Neuronal stem cell (in vitro differentiated cells): ENCODE measurements at regions not wholly inside any gene's neighbourhood (a gene's known extent, or its start where the extent isn't known, plus 50 kb on each side); places are given as distances from the start of the nearest gene placed in this dataset.

Experiments used
- DNase-seq: peaks from one replicate; pipeline ENCODE4 v3.0.0-alpha.2; 2013; ENCODE audit warnings: low spot score
- H2AFZ ChIP-seq: one replicate; pipeline ENCODE4 v1.6.1; 2013; ENCODE audit warnings: mild to moderate bottlenecking, low read length, inconsistent platforms
- H2AK5ac ChIP-seq: 2 replicates; pipeline ENCODE4 v1.6.1; 2013; ENCODE audit warnings: low read depth, mild to moderate bottlenecking, inconsistent platforms, low read length, moderate library complexity, mixed read lengths
- H2BK120ac ChIP-seq: 2 replicates; pipeline ENCODE4 v1.6.1; 2013; ENCODE audit warnings: low read depth, mild to moderate bottlenecking, inconsistent platforms, low read length, moderate library complexity, mixed read lengths
- H2BK12ac ChIP-seq: one replicate; pipeline ENCODE4 v1.6.1; 2013; ENCODE audit warnings: low read length, inconsistent platforms
- H2BK15ac ChIP-seq: 2 replicates; pipeline ENCODE4 v1.6.1; 2013; ENCODE audit warnings: mild to moderate bottlenecking, low read length, inconsistent platforms, mixed read lengths
- H2BK5ac ChIP-seq: one replicate; pipeline ENCODE4 v1.6.1; 2013; ENCODE audit warnings: inconsistent platforms, mild to moderate bottlenecking, low read length, moderate library complexity
- H3K14ac ChIP-seq: one replicate; pipeline ENCODE4 v1.6.1; 2013; ENCODE audit warnings: low read length, inconsistent platforms
- H3K18ac ChIP-seq: 2 replicates; pipeline ENCODE4 v1.6.1; 2013; ENCODE audit warnings: low read length, inconsistent platforms
- H3K23ac ChIP-seq: 2 replicates; pipeline ENCODE4 v1.6.1; 2013; ENCODE audit warnings: low read depth, mild to moderate bottlenecking, mixed read lengths, low read length, inconsistent platforms; ENCODE audit not compliant: poor library complexity
- H3K27ac ChIP-seq: replicated peaks from 3 replicates; pipeline ENCODE4 v1.5.1; 2013; ENCODE audit warnings: low read length, inconsistent platforms
- H3K27me3 ChIP-seq, 3 experiments: 2 replicates each; pipeline ENCODE4 v1.6.1; 2013; ENCODE audit warnings: low read length in 3 of 3, mild to moderate bottlenecking in 2 of 3, inconsistent platforms in 1 of 3, low read depth in 1 of 3, mixed read lengths in 1 of 3, moderate library complexity in 1 of 3; ENCODE audit not compliant: control insufficient read depth in 3 of 3, insufficient read depth in 3 of 3
- H3K36me3 ChIP-seq, 2 donors: replicated peaks in 1 of 2; 2 replicates each; pipeline ENCODE4 v1.6.1; 2013; ENCODE audit warnings: low read length in 2 of 2; ENCODE audit not compliant: control insufficient read depth in 2 of 2, insufficient read depth in 2 of 2
- H3K4ac ChIP-seq: 2 replicates; pipeline ENCODE4 v1.6.1; 2013; ENCODE audit warnings: inconsistent platforms, mild to moderate bottlenecking, low read length, moderate library complexity
- H3K4me1 ChIP-seq, 2 donors: 1 replicate in 1 of 2; 2 replicates in 1 of 2; pipeline ENCODE4 v1.6.1; 2013; ENCODE audit warnings: low read length in 2 of 2, low read depth in 1 of 2; ENCODE audit not compliant: control insufficient read depth in 2 of 2, insufficient read depth in 1 of 2
- H3K4me2 ChIP-seq: one replicate; pipeline ENCODE4 v1.6.1; 2013; ENCODE audit warnings: mild to moderate bottlenecking, low read length, inconsistent platforms; ENCODE audit not compliant: insufficient read depth, poor library complexity, severe bottlenecking
- H3K4me3 ChIP-seq, 2 donors: 2 replicates each; pipeline ENCODE4 v1.5.1; 2013; ENCODE audit warnings: low read length in 2 of 2, mild to moderate bottlenecking in 2 of 2, inconsistent platforms in 1 of 2, moderate library complexity in 1 of 2
- H3K79me1 ChIP-seq: one replicate; pipeline ENCODE4 v1.6.1; 2013; ENCODE audit warnings: low read depth, mild to moderate bottlenecking, inconsistent platforms, low read length, moderate library complexity
- H3K9ac ChIP-seq: one replicate; pipeline ENCODE4 v1.6.1; 2013; ENCODE audit warnings: mild to moderate bottlenecking, low read depth, low read length, inconsistent platforms; ENCODE audit not compliant: poor library complexity
- H3K9me3 ChIP-seq, 2 donors: replicated peaks in 1 of 2; 2 replicates each; pipeline versions ENCODE3 to v1.6.1; 2013; ENCODE audit warnings: low read length in 2 of 2, mild to moderate bottlenecking in 2 of 2, inconsistent platforms in 1 of 2, low read depth in 1 of 2, mixed read lengths in 1 of 2, moderate library complexity in 1 of 2; ENCODE audit not compliant: control insufficient read depth in 2 of 2, insufficient read depth in 1 of 2
- H4K8ac ChIP-seq: one replicate; pipeline ENCODE4 v1.6.1; 2013; ENCODE audit warnings: low read depth, mild to moderate bottlenecking, inconsistent platforms, low read length, moderate library complexity
- H4K91ac ChIP-seq: one replicate; pipeline ENCODE4 v1.6.1; 2013; ENCODE audit warnings: low read length, low read depth, mild to moderate bottlenecking, inconsistent platforms; ENCODE audit not compliant: poor library complexity
- WGBS, 2 donors: extraction: QIAGEN DNeasy Blood & Tissue Kit; methylation state at CpG; one replicate each; pipeline ENCODE4 v1.1.7; 2013; ENCODE audit warnings: missing lambda C conversion rate in 2 of 2, mixed read lengths in 1 of 2; ENCODE audit not compliant: insufficient read length in 2 of 2, insufficient replicate concordance in 1 of 2; ENCODE audit errors: extremely low coverage in 2 of 2; 5-methylcytosine and 5-hydroxymethylcytosine counted together

DNA sequence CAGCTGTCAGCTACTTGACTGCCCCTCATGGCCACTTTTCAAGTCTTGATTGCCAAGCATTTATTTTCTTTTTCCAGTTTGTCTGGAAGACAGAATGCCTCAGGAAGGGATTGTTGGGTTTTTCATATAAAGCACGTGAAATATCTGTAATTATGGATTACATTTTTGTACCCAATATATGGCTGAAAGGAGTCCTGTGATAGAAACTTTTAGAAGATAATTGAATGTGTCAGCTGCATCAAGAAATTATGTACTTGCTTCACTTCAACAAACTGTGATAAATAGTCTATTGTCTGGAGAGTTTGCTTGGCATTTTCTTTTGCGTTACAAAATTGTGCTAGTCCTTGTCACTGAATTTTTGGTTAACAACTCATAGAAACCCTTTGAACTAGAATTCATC is 247.9 kb upstream of the SLCO3A1 start:
- H3K4me1 ChIP-seq, result no peaks in the 10 kb centered on the region
- no peak overlapping the region for H2BK120ac ChIP-seq
- no peak for DNase-seq
- H2AK5ac ChIP-seq, result no peak overlapping the region
- H2BK15ac ChIP-seq, result no peak overlapping the region
- no peak overlapping the region for H3K4ac ChIP-seq
- no peak overlapping the region for H3K4me3 ChIP-seq
- no peak overlapping the region for H3K18ac ChIP-seq
- H3K4me2 ChIP-seq, result no peak overlapping the region
- H2BK5ac ChIP-seq, result no peak overlapping the region
- H3K9me3 ChIP-seq, result no peaks in the 10 kb centered on the region
- no peaks in the 10 kb centered on the region for H3K36me3 ChIP-seq
- no peak overlapping the region for H3K27ac ChIP-seq
- no peak overlapping the region for H4K8ac ChIP-seq
- H3K23ac ChIP-seq, result no peak overlapping the region
- no peaks in the 10 kb centered on the region for H3K79me1 ChIP-seq
- H2AFZ ChIP-seq, result no peak overlapping the region
- H2BK12ac ChIP-seq, result no peak overlapping the region
- WGBS, 2 donors, result no CpG with 5 or more reads among the region's 2 CpGs
- no peak overlapping the region for H4K91ac ChIP-seq
- H3K27me3 ChIP-seq, result no peaks in the 10 kb centered on the region
- no peak overlapping the region for H3K9ac ChIP-seq
- no peak overlapping the region for H3K14ac ChIP-seq

DNA sequence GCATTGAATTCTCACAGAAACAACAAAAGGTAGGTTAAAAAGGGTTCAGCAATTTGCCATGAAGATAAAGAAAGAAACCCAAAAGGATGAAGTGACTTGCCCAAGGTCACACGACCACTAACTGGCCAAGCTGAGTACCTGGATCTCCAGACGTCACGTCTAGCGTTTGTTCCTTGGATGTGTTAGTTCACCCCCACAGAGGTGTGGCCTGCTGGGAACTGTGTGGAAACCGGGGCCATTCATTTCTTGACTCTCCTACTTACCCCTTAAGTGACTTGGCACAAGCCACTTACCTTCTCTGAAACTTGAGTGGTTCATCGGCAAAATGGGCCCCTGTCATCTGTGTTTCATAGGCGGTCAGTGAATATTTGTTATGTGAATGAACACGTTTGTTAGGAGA is 244.3 kb upstream of the SLCO3A1 start:
- Histone ChIP-seq H3K27me3 (no peaks in the 10 kb centered on the region), H3K9me3 (no peaks in the 10 kb centered on the region), H2BK12ac (no peak overlapping the region), H3K4me1 (peaks cover 0 to 4% of the 10 kb centered on the region in 2 donors), H4K8ac (no peak overlapping the region), H3K23ac (no peak overlapping the region), H4K91ac (no peak overlapping the region), H3K4ac (no peak overlapping the region), H3K18ac (no peak overlapping the region), H2BK120ac (no peak overlapping the region), H3K4me2 (no peak overlapping the region), H3K14ac (no peak overlapping the region), H3K4me3 (no peak overlapping the region), H2BK5ac (no peak overlapping the region), H3K36me3 (no peaks in the 10 kb centered on the region), H3K9ac (no peak overlapping the region), H2AK5ac (no peak overlapping the region), H2AFZ (no peak overlapping the region), H2BK15ac (no peak overlapping the region), H3K27ac (no peak overlapping the region), H3K79me1 (no peaks in the 10 kb centered on the region)
- no peak for DNase-seq
- no CpG with 5 or more reads among the region's 8 CpGs for WGBS, 2 donors

DNA sequence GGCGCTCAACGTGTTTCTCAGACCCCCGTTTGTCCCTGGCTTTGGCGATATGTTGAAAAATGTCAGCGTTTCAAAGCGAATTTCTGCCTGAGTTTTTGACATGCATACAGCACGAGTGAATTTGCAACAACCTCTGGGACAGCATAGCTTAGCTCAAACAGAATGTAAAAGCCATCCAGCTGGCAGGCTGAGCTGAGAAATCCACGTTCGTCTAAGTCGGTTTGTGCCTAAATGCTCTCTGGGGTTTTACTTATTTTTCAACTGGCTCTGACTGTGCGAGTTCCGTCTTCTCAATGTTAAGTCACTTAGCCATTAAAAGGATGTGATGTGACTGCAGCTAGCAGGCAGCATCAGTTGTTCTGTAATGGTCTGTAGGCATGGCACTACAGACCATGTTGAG is 243.5 kb upstream of the SLCO3A1 start:
- Histone ChIP-seq H3K4me3 (no peak overlapping the region), H2AK5ac (no peak overlapping the region), H4K8ac (no peak overlapping the region), H3K9ac (no peak overlapping the region), H2AFZ (no peak overlapping the region), H2BK12ac (no peak overlapping the region), H3K36me3 (no peaks in the 10 kb centered on the region), H3K4me2 (no peak overlapping the region), H3K14ac (no peak overlapping the region), H3K4me1 (peaks cover 0 to 5% of the 10 kb centered on the region in 2 donors), H3K27ac (no peak overlapping the region), H3K79me1 (no peaks in the 10 kb centered on the region), H3K27me3 (no peaks in the 10 kb centered on the region), H3K9me3 (no peaks in the 10 kb centered on the region), H3K23ac (no peak overlapping the region), H4K91ac (no peak overlapping the region), H2BK15ac (no peak overlapping the region), H3K4ac (no peak overlapping the region), H3K18ac (no peak overlapping the region), H2BK5ac (no peak overlapping the region), H2BK120ac (no peak overlapping the region)
- no CpG with 5 or more reads among the region's 12 CpGs for WGBS, 2 donors
- DNase-seq, result no peak

DNA sequence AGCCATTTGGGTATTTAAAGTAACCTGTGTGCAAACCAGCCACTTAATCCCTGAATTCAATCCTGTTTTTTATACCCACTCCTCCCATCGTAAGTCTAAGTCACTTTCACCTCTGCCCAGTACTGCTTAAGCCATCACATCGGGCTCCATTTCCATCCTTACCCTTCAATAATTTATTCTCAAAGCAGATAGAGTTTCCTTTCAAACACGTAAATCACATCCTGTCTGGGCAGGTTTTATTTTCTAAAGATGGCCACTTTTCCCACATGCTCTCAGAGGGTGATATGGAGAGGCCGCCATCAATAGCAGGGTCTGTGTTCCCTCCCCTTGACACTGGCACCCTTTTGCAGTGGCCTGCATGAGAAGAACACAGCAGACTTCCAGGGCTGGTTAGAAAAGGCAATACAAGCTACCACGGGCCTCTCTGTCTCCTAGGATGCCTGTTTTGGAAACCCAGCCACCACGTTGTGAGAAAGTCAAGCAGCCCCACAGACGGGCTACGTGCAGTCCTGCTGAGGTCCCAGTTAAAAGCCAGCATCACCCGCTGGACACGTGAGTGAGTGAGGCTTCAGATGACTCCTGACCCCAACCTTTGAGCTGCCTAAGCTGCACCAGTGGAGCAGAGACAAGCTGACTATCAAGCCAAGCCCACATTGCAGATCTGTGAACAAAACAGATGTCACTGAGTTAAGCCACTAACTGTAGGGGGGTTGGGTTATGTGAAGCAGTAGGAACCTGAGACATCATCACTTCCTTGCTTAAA is 241.8 kb upstream of the SLCO3A1 start:
- Histone ChIP-seq H2AFZ (peak overlapping the region; percentile 57), H2BK12ac (no peak overlapping the region), H3K4me3 (no peak overlapping the region), H3K27me3 (no peaks in the 10 kb centered on the region), H3K36me3 (no peaks in the 10 kb centered on the region), H3K18ac (peak overlapping the region; percentile 5), H3K14ac (no peak overlapping the region), H3K9me3 (no peaks in the 10 kb centered on the region), H2BK15ac (no peak overlapping the region), H2BK5ac (no peak overlapping the region), H3K9ac (no peak overlapping the region), H2AK5ac (no peak overlapping the region), H2BK120ac (no peak overlapping the region), H3K79me1 (no peaks in the 10 kb centered on the region), H3K4me1 (peaks cover 0 to 8% of the 10 kb centered on the region in 2 donors), H3K4ac (no peak overlapping the region), H4K8ac (no peak overlapping the region), H3K23ac (no peak overlapping the region), H4K91ac (no peak overlapping the region), H3K27ac (no peak overlapping the region), H3K4me2 (no peak overlapping the region)
- no CpG with 5 or more reads among the region's 10 CpGs for WGBS, 2 donors
- DNase-seq, result no peak
